H1 (cell line): ENCODE measurements at regions not wholly inside any gene's neighbourhood (a gene's known extent, or its start where the extent isn't known, plus 50 kb on each side); places are given as distances from the start of the nearest gene placed in this dataset.

Experiments
- CTCF ChIA-PET: fragments of 300-600 bp; sonication (Branson Sonifier 250); formaldehyde crosslinking; loops from one replicate; lab custom pipeline; 2021; ENCODE audit not compliant: partially characterized antibody; lab: Charles Lee
- POLR2A ChIA-PET: fragments of 300-600 bp; sonication (Branson Sonifier 250); formaldehyde crosslinking; loops from one replicate; lab custom pipeline; 2021; ENCODE audit warnings: inconsistent platforms; ENCODE audit not compliant: partially characterized antibody; lab: Charles Lee
- DNase-seq, 2 experiments: peaks; one replicate each; pipeline versions ENCODE4 v3.0.0 to v3.0.0-alpha.2; 2010 to 2022; ENCODE audit warnings: low spot score in 2 of 2, low read depth in 1 of 2, mixed read lengths in 1 of 2
- FAIRE-seq: peaks from 2 replicates; lab custom pipeline; 2011; peaks lifted over from hg19 to GRCh38; lab: Jason Lieb, UNC
- H2AFZ ChIP-seq: 2 replicates; pipeline ENCODE4 v1.8.1; 2012; ENCODE audit warnings: low read length, inconsistent platforms
- H2AK5ac ChIP-seq: 2 replicates; pipeline ENCODE4 v1.6.1; 2013; ENCODE audit warnings: low read depth, low read length
- H2BK120ac ChIP-seq: replicated peaks from 2 replicates; pipeline ENCODE3; 2013; ENCODE audit warnings: low read depth, low read length, inconsistent platforms
- H2BK12ac ChIP-seq: 2 replicates; pipeline ENCODE4 v1.6.1; 2013; ENCODE audit warnings: low read depth, low read length
- H2BK15ac ChIP-seq: 2 replicates; pipeline ENCODE4 v1.6.1; 2013; ENCODE audit warnings: low read length
- H2BK20ac ChIP-seq: 2 replicates; pipeline ENCODE4 v1.6.1; 2013; ENCODE audit warnings: low read length
- H2BK5ac ChIP-seq: 2 replicates; pipeline ENCODE4 v1.6.1; 2013; ENCODE audit warnings: low read depth, low read length
- H3K14ac ChIP-seq: 2 replicates; pipeline ENCODE4 v1.6.1; 2013; ENCODE audit warnings: inconsistent platforms; ENCODE audit not compliant: insufficient read length
- H3K18ac ChIP-seq: 2 replicates; pipeline ENCODE4 v1.6.1; 2013; ENCODE audit warnings: low read length; ENCODE audit errors: extremely low read depth
- H3K23ac ChIP-seq: 2 replicates; pipeline ENCODE4 v1.6.1; 2013; ENCODE audit warnings: inconsistent platforms; ENCODE audit not compliant: insufficient read length
- H3K23me2 ChIP-seq: 2 replicates; pipeline ENCODE4 v1.6.1; 2013; ENCODE audit warnings: low read depth, low read length
- H3K27ac ChIP-seq: 2 replicates; pipeline ENCODE4 v1.6.1; 2011; ENCODE audit warnings: low read depth, low read length, inconsistent platforms
- H3K27me3 ChIP-seq, 4 experiments: replicated peaks in 1 of 4; 1 replicate in 1 of 4; 2 replicates in 3 of 4; pipeline versions ENCODE4 v1.6.1 to v1.8.1; 2011 to 2013; ENCODE audit warnings: low read length in 3 of 4, mild to moderate bottlenecking in 3 of 4, inconsistent platforms in 2 of 4, mixed read lengths in 2 of 4, moderate library complexity in 1 of 4; ENCODE audit not compliant: control insufficient read depth in 3 of 4, insufficient read depth in 3 of 4; ENCODE audit errors: extremely low read depth in 1 of 4
- H3K36me3 ChIP-seq, 4 experiments: 2 replicates each; pipeline versions ENCODE4 v1.6.1 to v1.8.1; 2011 to 2013; ENCODE audit warnings: mild to moderate bottlenecking in 4 of 4, low read length in 3 of 4, moderate library complexity in 2 of 4, control low read depth in 1 of 4, inconsistent platforms in 1 of 4; ENCODE audit not compliant: insufficient read depth in 4 of 4, control insufficient read depth in 2 of 4
- H3K4ac ChIP-seq: replicated peaks from 2 replicates; pipeline ENCODE3; 2013; ENCODE audit warnings: low read length, low read depth, mixed read lengths, inconsistent platforms; ENCODE audit not compliant: insufficient read length
- H3K4me1 ChIP-seq, 4 experiments: replicated peaks in 1 of 4; 1 replicate in 1 of 4; 2 replicates in 3 of 4; pipeline versions ENCODE4 v1.6.1 to v1.8.1; 2011 to 2013; ENCODE audit warnings: low read length in 3 of 4, inconsistent platforms in 2 of 4, mixed read lengths in 1 of 4; ENCODE audit not compliant: insufficient read depth in 4 of 4, control insufficient read depth in 3 of 4
- H3K4me2 ChIP-seq, 2 experiments: 2 replicates each; pipeline versions ENCODE4 v1.6.1 to v1.8.1; 2011 to 2013; ENCODE audit warnings: low read depth in 2 of 2, low read length in 2 of 2, control low read depth in 1 of 2, inconsistent platforms in 1 of 2, mild to moderate bottlenecking in 1 of 2; ENCODE audit not compliant: insufficient read depth in 1 of 2
- H3K4me3 ChIP-seq, 4 experiments: fragments of 200-600, 300-600 bp in 1 of 4; sonication (generic), shearing (Covaris generic), sonication (Bioruptor Twin) in 1 of 4; 2 replicates each; pipeline versions ENCODE4 v1.5.1 to v1.8.1; 2011 to 2016; ENCODE audit warnings: low read length in 4 of 4, low read depth in 3 of 4, control low read depth in 2 of 4, inconsistent platforms in 2 of 4, mild to moderate bottlenecking in 2 of 4, mixed read lengths in 1 of 4, moderate library complexity in 1 of 4; ENCODE audit not compliant: insufficient read depth in 2 of 4; ENCODE audit errors: extremely low read depth in 1 of 4
- H3K56ac ChIP-seq: replicated peaks from 2 replicates; pipeline ENCODE3; 2013; ENCODE audit warnings: low read depth, mild to moderate bottlenecking, mixed read lengths, low read length, inconsistent platforms; ENCODE audit not compliant: insufficient read length
- H3K79me1 ChIP-seq: 2 replicates; pipeline ENCODE4 v1.6.1; 2013; ENCODE audit warnings: low read depth, low read length, control low read depth
- H3K79me2 ChIP-seq, 2 experiments: 2 replicates each; pipeline versions ENCODE4 v1.6.1 to v1.8.1; 2012 to 2013; ENCODE audit warnings: low read length in 2 of 2, mild to moderate bottlenecking in 2 of 2, inconsistent platforms in 1 of 2; ENCODE audit not compliant: insufficient read depth in 2 of 2, control insufficient read depth in 1 of 2
- H3K9ac ChIP-seq, 4 experiments: replicated peaks in 1 of 4; 1 replicate in 1 of 4; 2 replicates in 3 of 4; pipeline versions ENCODE4 v1.6.1 to v1.8.1; 2011 to 2013; ENCODE audit warnings: low read depth in 3 of 4, low read length in 3 of 4, control low read depth in 2 of 4, mild to moderate bottlenecking in 2 of 4, moderate library complexity in 2 of 4, inconsistent platforms in 1 of 4; ENCODE audit errors: extremely low read depth in 1 of 4
- H3K9me3 ChIP-seq, 2 experiments: 2 replicates each; pipeline versions ENCODE4 v1.6.1 to v1.8.1; 2012 to 2013; ENCODE audit warnings: mild to moderate bottlenecking in 2 of 2, moderate library complexity in 2 of 2, control low read depth in 1 of 2, inconsistent platforms in 1 of 2, low read depth in 1 of 2, low read length in 1 of 2, mixed read lengths in 1 of 2; ENCODE audit not compliant: insufficient read depth in 2 of 2
- H4K20me1 ChIP-seq, 2 experiments: replicated peaks in 1 of 2; 2 replicates each; pipeline versions ENCODE3 to v1.8.1; 2011 to 2013; ENCODE audit warnings: inconsistent platforms in 2 of 2, low read length in 2 of 2, mild to moderate bottlenecking in 1 of 2; ENCODE audit not compliant: insufficient read depth in 2 of 2, control insufficient read depth in 1 of 2
- H4K5ac ChIP-seq: 2 replicates; pipeline ENCODE4 v1.6.1; 2013; ENCODE audit warnings: low read length, low read depth, mixed read lengths, inconsistent platforms; ENCODE audit not compliant: insufficient read length
- H4K8ac ChIP-seq: 2 replicates; pipeline ENCODE4 v1.8.0; 2013; ENCODE audit warnings: mild to moderate bottlenecking, moderate library complexity, low read length, inconsistent platforms; ENCODE audit not compliant: insufficient read depth; ENCODE audit errors: extremely low read depth
- H4K91ac ChIP-seq: replicated peaks from 2 replicates; pipeline ENCODE3; 2013; ENCODE audit warnings: low read length, mixed read lengths, inconsistent platforms; ENCODE audit not compliant: insufficient read length
- ASH2L ChIP-seq: fragments of 200-600, 300-600 bp; sonication (generic); IDR thresholded peaks from one replicate; pipeline ENCODE4 v1.7.1; 2017; ENCODE audit warnings: low read length
- ATF3 ChIP-seq: IDR thresholded peaks from 2 replicates; pipeline ENCODE4 v1.6.1; 2011; ENCODE audit warnings: low read depth, mild to moderate bottlenecking, low read length; ENCODE audit not compliant: insufficient read depth
- CBX8 ChIP-seq: fragments of 300-800, 300-1000 bp; sonication (generic); IDR thresholded peaks from 2 replicates; pipeline ENCODE4 v1.7.1; 2016; ENCODE audit warnings: low read depth, low read length, borderline replicate concordance
- GABPA ChIP-seq: IDR thresholded peaks from 2 replicates; pipeline ENCODE4 v1.6.1; 2011; ENCODE audit warnings: mild to moderate bottlenecking, low read length, moderate library complexity, borderline replicate concordance; ENCODE audit not compliant: insufficient read depth
- JUND ChIP-seq: IDR thresholded peaks from 2 replicates; pipeline ENCODE4 v1.6.1; 2011; ENCODE audit warnings: mild to moderate bottlenecking, improper control_type of control experiment, low read length
- KDM4A ChIP-seq: IDR thresholded peaks from one replicate; pipeline ENCODE4 v1.7.1; 2012; ENCODE audit warnings: low read depth, mild to moderate bottlenecking, moderate library complexity, low read length, inconsistent platforms; ENCODE audit not compliant: severe bottlenecking
- MAFK ChIP-seq: IDR thresholded peaks from 2 replicates; pipeline ENCODE4 v1.6.1; 2012; ENCODE audit warnings: low read depth, mild to moderate bottlenecking, improper control_type of control experiment, low read length
- RAD21 ChIP-seq, 2 experiments: IDR thresholded peaks in 1 of 2; conservative IDR thresholded peaks in 1 of 2; 2 replicates each; pipeline ENCODE4 v1.6.1; 2011; ENCODE audit warnings: low read depth in 2 of 2, low read length in 2 of 2, improper control_type of control experiment in 1 of 2, inconsistent platforms in 1 of 2, mild to moderate bottlenecking in 1 of 2, moderate library complexity in 1 of 2
- RBBP5 ChIP-seq: IDR thresholded peaks from 2 replicates; pipeline ENCODE4 v1.7.1; 2012; ENCODE audit warnings: low read depth, mild to moderate bottlenecking, inconsistent platforms, low read length, moderate library complexity, borderline replicate concordance
- SAP30 ChIP-seq: fragments of 300-600 bp; sonication (generic); IDR thresholded peaks from 2 replicates; pipeline ENCODE4 v1.7.1; 2012; ENCODE audit warnings: low read length, moderate library complexity, mild to moderate bottlenecking, inconsistent platforms; ENCODE audit not compliant: insufficient read depth, insufficient replicate concordance
- SIRT6 ChIP-seq: IDR thresholded peaks from one replicate; pipeline ENCODE4 v1.7.1; 2012; ENCODE audit warnings: low read length, inconsistent platforms
- SP2 ChIP-seq: IDR thresholded peaks from 2 replicates; pipeline ENCODE4 v1.6.1; 2012; ENCODE audit warnings: mild to moderate bottlenecking, low read length, inconsistent platforms
- TEAD4 ChIP-seq: IDR thresholded peaks from 2 replicates; pipeline ENCODE4 v1.6.1; 2012; ENCODE audit warnings: low read depth, low read length, inconsistent platforms, mixed read lengths
- ZNF274 ChIP-seq: IDR thresholded peaks from 2 replicates; pipeline ENCODE4 v1.7.0; 2012; ENCODE audit warnings: low read length, borderline replicate concordance; ENCODE audit errors: extremely low read depth
- WGBS, 2 experiments: shearing (Covaris generic) in 1 of 2; methylation state at CpG; one replicate each; pipeline versions ENCODE4 v1.1.6 to v1.1.7; 2013 to 2015; ENCODE audit warnings: low lambda C conversion rate in 2 of 2, mixed read lengths in 2 of 2, inconsistent platforms in 1 of 2, low coverage in 1 of 2, missing lambda C conversion rate in 1 of 2; ENCODE audit not compliant: insufficient replicate concordance in 2 of 2, insufficient coverage in 1 of 2, insufficient read length in 1 of 2; ENCODE audit errors: extremely low coverage in 1 of 2, missing lambda C conversion rate in 1 of 2; 5-methylcytosine and 5-hydroxymethylcytosine counted together

DNA sequence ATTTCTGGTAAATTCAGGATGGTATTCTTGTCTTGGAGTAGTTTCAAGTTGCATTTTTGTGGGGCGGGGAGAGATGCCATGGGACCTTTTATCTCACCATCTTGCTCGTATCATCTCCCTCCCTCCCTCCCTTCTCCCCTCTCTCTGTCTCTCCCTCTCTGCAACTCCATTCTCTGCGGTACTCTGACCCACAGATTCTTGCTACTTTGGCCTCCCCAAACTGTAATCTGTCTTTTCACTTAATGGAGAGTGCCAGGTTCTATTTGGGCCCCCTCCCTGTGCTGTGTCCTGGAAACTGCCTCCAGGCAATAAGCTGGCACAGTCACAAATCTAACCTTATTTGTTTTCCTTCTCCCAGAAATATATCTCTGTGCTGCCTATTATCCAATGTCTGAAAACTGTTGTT lies 175.2 kb downstream of the PAWR start:
- FAIRE-seq (no peak), DNase-seq (no peak)
- Histone ChIP-seq H3K23me2 (no peaks in the 10 kb centered on the region), H3K4me3 (no peak overlapping the region), H3K36me3 (no peaks in the 10 kb centered on the region), H2BK12ac (no peak overlapping the region), H2AFZ (no peak overlapping the region), H3K56ac (no peak overlapping the region), H2BK5ac (0 out of 2 replicates have a peak overlapping the region, but pooled peaks have one; percentile 73), H3K18ac (no peak overlapping the region), H4K5ac (no peak overlapping the region), H3K4me2 (no peak overlapping the region), H3K27ac (no peak overlapping the region), H2BK120ac (no peak overlapping the region), H2AK5ac (no peak overlapping the region), H3K14ac (no peak overlapping the region), H4K20me1 (no peaks in the 10 kb centered on the region), H3K9me3 (no peaks in the 10 kb centered on the region), H3K27me3 (no peaks in the 10 kb centered on the region), H3K4me1 (peaks cover 1 to 11% (median 4%) of the 10 kb centered on the region in 4 experiments; a peak in 3 of 7 replicates), H2BK20ac (peak overlapping the region; percentile 40; the same call in 1 of the 2 replicates), H2BK15ac (no peak overlapping the region), H4K8ac (no peak overlapping the region), H3K4ac (no peak overlapping the region), H3K79me1 (no peaks in the 10 kb centered on the region), H3K79me2 (no peaks in the 10 kb centered on the region), H4K91ac (no peak overlapping the region), H3K23ac (no peak overlapping the region)
- ChIA-PET POLR2A (no interaction called here), CTCF (interaction anchor here (1.0 kb wide), 1 partner anchor 32 kb away, joined by 3 read pairs; no protein-coding TSS in a partner anchor)
- WGBS, 2 experiments = 100% methylated on average over 1 of the region's 3 CpGs; no CpG with 5 or more reads in 1 of the 2 experiments
- no peak for TF ChIP-seq SIRT6
- no peak for TF ChIP-seq RAD21 (IDR thresholded peaks at IDR 0.05 in 1 of 2, conservative IDR thresholded peaks at IDR 0.05 in 1 of 2; ENCODE audit: low read depth in 2 of 2, low read length in 2 of 2)
- no peak for TF ChIP-seq GABPA
- no peak for TF ChIP-seq ASH2L
- no peak for TF ChIP-seq SP2
- TF ChIP-seq CBX8 = no peak
- TF ChIP-seq MAFK = no peak
- no peak for TF ChIP-seq RBBP5
- TF ChIP-seq TEAD4 = no peak
- TF ChIP-seq ZNF274 = no peak
- no peak for TF ChIP-seq JUND
- TF ChIP-seq ATF3 = no peak
- no peak for TF ChIP-seq SAP30
- TF ChIP-seq KDM4A = no peak
- TF ChIP-seq, all 59 proteins: peak for 0
- no peak overlapping the region for H3K9ac ChIP-seq
